GM18873 (cell line): ENCODE measurements at regions not wholly inside any gene's neighbourhood (a gene's known extent, or its start where the extent isn't known, plus 50 kb on each side); places are given as distances from the start of the nearest gene placed in this dataset.
"Not testable (repeated sequence)": the region's sequence is repeated elsewhere in the genome, so short reads cannot be mapped to it uniquely, and the experiment has no call there.

ENCODE experiments used
- ATAC-seq: cut with Tn5 transposase; IDR thresholded peaks from one replicate; pipeline ENCODE4 v1.9.1; 2021; ENCODE audit warnings: mild to moderate bottlenecking, moderate library complexity, moderate number of reproducible peaks; ENCODE audit not compliant: unreplicated experiment, low FRiP score

GRCh38 chr10:65030263-65030662 lies 1509.1 kb downstream of the REEP3 start:
- ATAC-seq, result no peak

- ATAC-seq, result no peak
Measured at GRCh38 chr10:65032867-65033769, 1511.9 kb downstream of the REEP3 start.

GRCh38 chr10:65033957-65034356 lies 1512.8 kb downstream of the REEP3 start:
- ATAC-seq, result no peak

- ATAC-seq, result no peak
Measured at GRCh38 chr10:65040796-65041195, 1519.6 kb downstream of the REEP3 start.

- ATAC-seq, result no peak
Measured at GRCh38 chr10:65041307-65041706, 1520.1 kb downstream of the REEP3 start.

GRCh38 chr10:65042496-65042895 lies 1521.3 kb downstream of the REEP3 start:
- ATAC-seq, result no peak

- ATAC-seq, result no peak
Measured at GRCh38 chr10:65046831-65047230, 1525.6 kb downstream of the REEP3 start.

GRCh38 chr10:65052111-65052510 lies 1530.9 kb downstream of the REEP3 start:
- ATAC-seq, result not testable (repeated sequence)

GRCh38 chr10:65053397-65053796 lies 1532.2 kb downstream of the REEP3 start:
- ATAC-seq, result not testable (repeated sequence)

- not testable (repeated sequence) for ATAC-seq
Measured at GRCh38 chr10:65053831-65054351, 1532.7 kb downstream of the REEP3 start.

- not testable (repeated sequence) for ATAC-seq
Measured at GRCh38 chr10:65054701-65055100, 1533.5 kb downstream of the REEP3 start.

GRCh38 chr10:65065278-65065677 lies 1544.1 kb downstream of the REEP3 start:
- ATAC-seq, result no peak

- no peak for ATAC-seq
Measured at GRCh38 chr10:65083222-65083621, 1562.0 kb downstream of the REEP3 start.

- no peak for ATAC-seq
Measured at GRCh38 chr10:65090991-65091390, 1569.8 kb downstream of the REEP3 start.

- ATAC-seq, result no peak
Measured at GRCh38 chr10:65100146-65100545, 1578.9 kb downstream of the REEP3 start.

GRCh38 chr10:65100881-65101280 lies 1579.7 kb downstream of the REEP3 start:
- ATAC-seq, result not testable (repeated sequence)

- no peak for ATAC-seq
Measured at GRCh38 chr10:65110009-65110408, 1588.8 kb downstream of the REEP3 start.

- ATAC-seq, result not testable (repeated sequence)
Measured at GRCh38 chr10:65111059-65111458, 1589.9 kb downstream of the REEP3 start.

- ATAC-seq, result no peak
Measured at GRCh38 chr10:65112573-65112972, 1591.4 kb downstream of the REEP3 start.

GRCh38 chr10:65123120-65123519 lies 1601.9 kb downstream of the REEP3 start:
- no peak for ATAC-seq

- no peak for ATAC-seq
Measured at GRCh38 chr10:65125212-65125611, 1604.0 kb downstream of the REEP3 start.

GRCh38 chr10:65126288-65126687 lies 1605.1 kb downstream of the REEP3 start:
- ATAC-seq, result no peak
